ENCODE measurements at regions not wholly inside any gene's neighbourhood (a gene's known extent, or its start where the extent isn't known, plus 50 kb on each side); places are given as distances from the start of the nearest gene placed in this dataset.
"Not testable (repeated sequence)": the region's sequence is repeated elsewhere in the genome, so short reads cannot be mapped to it uniquely, and the experiment has no call there.

DNA sequence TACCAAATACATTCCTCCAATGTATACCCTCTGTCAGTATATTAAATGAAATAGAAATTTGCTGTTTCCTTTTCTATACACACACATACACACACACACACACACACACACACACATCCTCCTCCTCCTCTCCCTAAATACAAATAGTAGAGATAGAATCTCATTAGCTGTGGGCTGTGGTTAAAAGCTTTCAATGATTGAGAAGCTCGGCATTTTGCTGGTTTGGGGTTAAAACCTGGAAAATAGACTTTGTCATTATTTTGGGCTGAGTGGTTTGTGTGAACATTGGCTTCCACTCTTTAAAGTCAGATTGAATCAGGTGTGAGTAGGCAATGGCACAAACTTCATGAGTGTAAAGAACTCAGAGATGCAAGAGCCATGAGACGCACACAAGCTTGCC lies 596.0 kb downstream of the XPNPEP1 start:
- no peak for DNase-seq (ENCODE audit: low read depth)
- H3K9me3 ChIP-seq (ENCODE audit: control insufficient read depth, low read length), result no peaks in the 10 kb centered on the region
- no peaks in the 10 kb centered on the region for H3K4me1 ChIP-seq (ENCODE audit: control insufficient read depth, insufficient read depth, low read length)
- H3K4me3 ChIP-seq (ENCODE audit: low read length), result no peak overlapping the region
- H3K36me3 ChIP-seq (ENCODE audit: control insufficient read depth, insufficient read depth, low read length, severe bottlenecking), result no peaks in the 10 kb centered on the region
- no peaks in the 10 kb centered on the region for H3K27me3 ChIP-seq (replicated peaks; ENCODE audit: control insufficient read depth, insufficient read depth, low read length)
- H3K9ac ChIP-seq (ENCODE audit: low read length), result no peak overlapping the region

DNA sequence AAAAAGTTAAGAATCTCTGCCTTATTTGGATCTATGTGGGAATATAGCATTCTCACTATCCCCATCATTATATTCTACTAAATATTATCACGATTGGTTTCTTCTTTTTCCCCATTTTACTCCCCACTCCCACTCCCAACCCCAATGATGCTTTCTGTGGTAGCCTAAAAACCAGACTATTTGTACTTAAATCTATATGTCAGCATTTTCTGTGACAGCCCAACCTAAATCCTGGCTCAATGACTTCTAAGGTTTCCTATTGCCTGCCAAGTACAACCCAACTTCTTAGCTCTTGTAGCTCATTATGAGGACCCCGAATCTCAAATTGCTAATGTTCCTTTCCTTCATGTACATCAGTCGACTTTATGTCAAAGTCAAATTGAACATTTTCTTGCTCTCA lies 598.6 kb downstream of the XPNPEP1 start:
- no peaks in the 10 kb centered on the region for H3K27me3 ChIP-seq (replicated peaks; ENCODE audit: control insufficient read depth, insufficient read depth, low read length)
- H3K4me3 ChIP-seq (ENCODE audit: low read length), result no peak overlapping the region
- no peaks in the 10 kb centered on the region for H3K36me3 ChIP-seq (ENCODE audit: control insufficient read depth, insufficient read depth, low read length, severe bottlenecking)
- no peak for DNase-seq (ENCODE audit: low read depth)
- no peaks in the 10 kb centered on the region for H3K4me1 ChIP-seq (ENCODE audit: control insufficient read depth, insufficient read depth, low read length)
- H3K9ac ChIP-seq (ENCODE audit: low read length), result no peak overlapping the region
- no peaks in the 10 kb centered on the region for H3K9me3 ChIP-seq (ENCODE audit: control insufficient read depth, low read length)

DNA sequence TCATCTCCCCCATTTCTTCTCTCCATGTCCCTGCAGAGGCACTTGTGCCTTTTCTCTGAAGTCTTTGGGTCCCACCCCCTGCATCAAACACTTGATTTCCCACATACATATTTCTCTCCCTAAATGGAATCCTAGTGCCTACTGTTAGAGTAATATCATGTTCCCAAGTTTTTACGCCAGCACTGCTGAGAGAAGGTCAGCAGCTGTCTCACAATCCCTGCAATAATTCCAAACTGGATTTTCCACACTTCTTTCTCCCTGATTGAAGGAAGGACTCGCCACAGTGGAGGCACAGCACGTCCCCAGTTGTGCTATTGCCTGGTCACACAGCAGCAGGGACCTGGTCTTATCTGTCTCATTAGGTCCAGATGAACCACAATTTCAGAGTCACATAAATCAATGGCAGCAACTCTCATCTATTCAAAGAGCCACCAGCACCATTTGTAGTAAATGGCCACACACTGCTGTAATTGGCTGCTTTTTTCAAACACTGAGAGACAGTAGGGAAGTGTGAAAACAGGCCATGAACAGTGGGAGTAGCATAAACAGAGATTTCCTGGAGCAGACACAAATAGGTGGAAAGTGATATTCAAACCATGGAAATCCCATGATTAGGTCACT lies 605.5 kb downstream of the XPNPEP1 start:
- Histone ChIP-seq H3K4me1 (ENCODE audit: control insufficient read depth, insufficient read depth, low read length) (no peaks in the 10 kb centered on the region), H3K4me3 (ENCODE audit: low read length) (no peak overlapping the region), H3K9me3 (ENCODE audit: control insufficient read depth, low read length) (no peaks in the 10 kb centered on the region), H3K27me3 (replicated peaks; ENCODE audit: control insufficient read depth, insufficient read depth, low read length) (no peaks in the 10 kb centered on the region), H3K9ac (ENCODE audit: low read length) (no peak overlapping the region), H3K36me3 (ENCODE audit: control insufficient read depth, insufficient read depth, low read length, severe bottlenecking) (no peaks in the 10 kb centered on the region)
- DNase-seq (ENCODE audit: low read depth), result no peak

DNA sequence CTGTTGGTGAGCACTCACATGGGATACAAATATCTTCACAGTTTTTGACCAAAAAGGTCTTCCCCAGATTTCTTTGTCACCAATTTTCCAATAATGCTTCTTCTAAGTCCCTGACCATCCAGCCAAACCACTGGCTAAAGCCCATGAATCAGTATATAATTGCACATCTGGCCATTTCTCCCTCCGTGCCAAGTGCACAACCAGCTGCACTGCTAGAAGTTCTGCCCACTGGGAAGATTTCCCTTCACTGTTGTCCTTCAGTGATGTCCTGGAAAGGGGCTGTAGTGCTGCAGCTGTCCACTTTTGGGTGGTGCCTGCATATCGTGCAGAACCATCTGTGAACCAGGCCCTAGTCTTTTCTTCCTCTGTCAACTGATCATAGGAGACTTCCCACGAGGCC lies 609.3 kb downstream of the XPNPEP1 start:
- H3K4me1 ChIP-seq (ENCODE audit: control insufficient read depth, insufficient read depth, low read length); H3K27me3 ChIP-seq (replicated peaks; ENCODE audit: control insufficient read depth, insufficient read depth, low read length); H3K36me3 ChIP-seq (ENCODE audit: control insufficient read depth, insufficient read depth, low read length, severe bottlenecking); H3K9me3 ChIP-seq (ENCODE audit: control insufficient read depth, low read length); DNase-seq (ENCODE audit: low read depth); H3K9ac ChIP-seq (ENCODE audit: low read length); H3K4me3 ChIP-seq (ENCODE audit: low read length): not testable (repeated sequence)

DNA sequence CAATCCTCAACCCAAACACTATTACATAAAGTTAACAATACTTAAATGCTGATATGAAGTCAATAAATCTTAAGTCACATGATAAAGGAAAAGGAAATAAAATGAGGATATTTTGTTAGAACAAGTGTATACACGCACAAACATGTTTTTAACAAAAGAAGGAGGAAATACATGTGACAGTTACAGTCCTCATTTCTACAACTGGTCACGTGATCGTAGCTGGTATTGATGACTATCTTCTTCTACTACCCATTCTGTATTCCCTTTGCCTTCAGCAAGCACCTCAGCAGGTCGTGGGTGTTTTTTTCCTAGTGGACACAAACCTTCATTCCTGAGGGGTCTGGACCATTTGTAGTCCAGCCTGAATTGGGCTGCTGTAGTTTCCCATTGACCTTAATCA lies 610.8 kb downstream of the XPNPEP1 start:
- not testable (repeated sequence) for H3K36me3 ChIP-seq (ENCODE audit: control insufficient read depth, insufficient read depth, low read length, severe bottlenecking); H3K27me3 ChIP-seq (replicated peaks; ENCODE audit: control insufficient read depth, insufficient read depth, low read length); H3K4me1 ChIP-seq (ENCODE audit: control insufficient read depth, insufficient read depth, low read length); H3K9me3 ChIP-seq (ENCODE audit: control insufficient read depth, low read length); H3K9ac ChIP-seq (ENCODE audit: low read length); DNase-seq (ENCODE audit: low read depth); H3K4me3 ChIP-seq (ENCODE audit: low read length)

DNA sequence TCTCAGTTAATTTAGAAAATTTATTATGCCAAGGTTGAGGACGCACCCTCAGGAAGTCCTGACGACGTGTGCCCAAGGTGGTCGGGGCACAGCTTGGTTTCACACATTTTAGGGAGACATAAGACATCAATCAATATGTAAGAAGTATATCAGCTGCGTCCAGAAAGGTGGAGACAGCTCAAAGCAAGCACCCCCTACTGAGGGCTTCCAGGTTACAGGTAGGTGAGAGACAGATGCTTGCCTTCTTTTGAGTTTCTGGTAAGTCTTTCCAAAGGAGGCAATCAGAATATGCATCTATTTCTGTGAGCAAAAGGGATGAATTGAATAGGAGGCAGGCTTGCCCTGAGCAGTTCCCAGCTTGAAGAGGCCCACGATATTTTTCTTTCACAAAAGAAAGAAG lies 614.3 kb downstream of the XPNPEP1 start:
- H3K36me3 ChIP-seq (ENCODE audit: control insufficient read depth, insufficient read depth, low read length, severe bottlenecking), result no peaks in the 10 kb centered on the region
- no peak overlapping the region for H3K9ac ChIP-seq (ENCODE audit: low read length)
- no peaks in the 10 kb centered on the region for H3K4me1 ChIP-seq (ENCODE audit: control insufficient read depth, insufficient read depth, low read length)
- H3K9me3 ChIP-seq (ENCODE audit: control insufficient read depth, low read length), result no peaks in the 10 kb centered on the region
- no peak for DNase-seq (ENCODE audit: low read depth)
- no peaks in the 10 kb centered on the region for H3K27me3 ChIP-seq (replicated peaks; ENCODE audit: control insufficient read depth, insufficient read depth, low read length)
- no peak overlapping the region for H3K4me3 ChIP-seq (ENCODE audit: low read length)

DNA sequence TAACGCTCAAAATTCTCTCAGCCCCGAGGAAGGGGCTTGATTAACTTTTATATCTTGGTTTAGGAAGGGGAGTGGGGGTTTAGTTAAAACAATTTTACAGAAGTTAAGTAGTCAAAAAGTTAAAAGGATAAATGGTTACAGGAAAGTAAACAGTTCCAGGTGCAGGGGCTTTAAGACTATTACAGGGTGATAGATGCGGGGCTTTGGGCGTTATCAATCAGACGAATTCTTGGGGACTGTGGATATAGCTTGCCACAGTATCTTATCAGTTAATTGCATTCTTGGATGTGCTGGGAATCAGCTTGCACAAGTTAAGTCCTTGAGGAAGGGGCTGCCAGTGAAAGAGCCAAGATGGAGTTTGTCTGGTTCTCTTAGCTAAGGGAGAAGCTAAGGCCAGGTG lies 616.2 kb downstream of the XPNPEP1 start:
- not testable (repeated sequence) for H3K9me3 ChIP-seq (ENCODE audit: control insufficient read depth, low read length); DNase-seq (ENCODE audit: low read depth); H3K27me3 ChIP-seq (replicated peaks; ENCODE audit: control insufficient read depth, insufficient read depth, low read length); H3K4me1 ChIP-seq (ENCODE audit: control insufficient read depth, insufficient read depth, low read length); H3K9ac ChIP-seq (ENCODE audit: low read length); H3K36me3 ChIP-seq (ENCODE audit: control insufficient read depth, insufficient read depth, low read length, severe bottlenecking); H3K4me3 ChIP-seq (ENCODE audit: low read length)

DNA sequence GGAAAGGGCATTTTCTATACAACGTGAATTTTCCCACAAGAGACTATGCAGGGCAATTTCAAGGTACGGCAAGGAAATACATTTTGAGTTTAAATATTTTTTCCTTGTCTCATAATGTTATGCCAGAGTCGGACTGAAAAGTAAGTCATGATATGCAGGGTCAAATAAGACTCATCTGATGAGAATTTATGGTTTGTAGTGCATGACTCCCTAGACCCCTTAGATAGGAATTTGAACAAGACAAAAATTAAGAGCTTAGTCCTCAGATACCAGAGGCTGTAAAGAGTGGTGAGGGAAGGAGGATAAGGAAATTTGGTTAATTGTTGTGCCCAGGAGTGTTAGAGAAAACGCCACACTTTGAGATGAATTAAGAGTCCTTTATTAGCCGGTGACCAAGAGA lies 616.6 kb downstream of the XPNPEP1 start:
- no peak for DNase-seq (ENCODE audit: low read depth)
- H3K36me3 ChIP-seq (ENCODE audit: control insufficient read depth, insufficient read depth, low read length, severe bottlenecking), result no peaks in the 10 kb centered on the region
- H3K4me3 ChIP-seq (ENCODE audit: low read length), result no peak overlapping the region
- H3K4me1 ChIP-seq (ENCODE audit: control insufficient read depth, insufficient read depth, low read length), result no peaks in the 10 kb centered on the region
- no peaks in the 10 kb centered on the region for H3K9me3 ChIP-seq (ENCODE audit: control insufficient read depth, low read length)
- no peak overlapping the region for H3K9ac ChIP-seq (ENCODE audit: low read length)
- no peaks in the 10 kb centered on the region for H3K27me3 ChIP-seq (replicated peaks; ENCODE audit: control insufficient read depth, insufficient read depth, low read length)

DNA sequence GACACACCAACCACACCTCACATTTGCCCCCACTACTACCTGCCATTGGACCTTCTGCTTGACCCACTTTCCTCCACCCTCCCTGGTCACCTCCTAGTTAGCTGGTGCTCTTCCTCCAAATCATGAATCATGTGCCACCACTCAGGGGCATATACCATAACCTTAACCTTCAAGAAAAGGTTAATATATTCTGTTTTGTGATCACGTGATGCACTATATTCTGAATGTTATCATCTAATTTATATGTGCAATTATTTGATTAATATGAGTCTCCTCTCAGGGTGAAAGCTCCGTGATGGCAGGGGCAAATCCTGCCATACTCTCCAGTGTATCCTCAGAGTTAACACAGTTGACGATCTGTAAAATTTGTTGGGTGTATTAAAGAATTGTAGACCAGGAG lies 635.5 kb downstream of the XPNPEP1 start:
- Histone ChIP-seq H3K4me3 (ENCODE audit: low read length) (no peak overlapping the region), H3K9me3 (ENCODE audit: control insufficient read depth, low read length) (no peaks in the 10 kb centered on the region), H3K36me3 (ENCODE audit: control insufficient read depth, insufficient read depth, low read length, severe bottlenecking) (no peaks in the 10 kb centered on the region), H3K4me1 (ENCODE audit: control insufficient read depth, insufficient read depth, low read length) (peaks cover 4% of the 10 kb centered on the region), H3K9ac (ENCODE audit: low read length) (no peak overlapping the region), H3K27me3 (replicated peaks; ENCODE audit: control insufficient read depth, insufficient read depth, low read length) (no peaks in the 10 kb centered on the region)
- DNase-seq (ENCODE audit: low read depth), result no peak

DNA sequence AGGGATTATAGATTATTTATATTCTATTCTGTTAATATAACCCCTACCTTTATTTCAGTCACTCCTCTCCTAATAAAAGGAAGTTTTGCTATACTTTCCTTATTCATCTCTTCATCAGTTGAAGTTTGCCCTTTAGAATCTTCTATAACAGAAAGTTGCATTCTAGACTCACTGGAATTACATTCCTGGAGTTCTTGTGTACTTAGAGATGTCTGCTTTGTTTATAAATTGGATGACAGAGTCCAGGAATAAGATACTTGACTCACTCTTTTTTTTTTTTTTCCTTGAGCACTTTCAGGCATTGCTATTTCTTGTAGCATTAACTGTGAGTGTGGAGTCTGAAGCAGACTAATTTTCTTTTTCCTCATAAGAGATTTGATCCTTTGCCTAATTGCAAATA lies 640.8 kb downstream of the XPNPEP1 start:
- Histone ChIP-seq H3K9ac (ENCODE audit: low read length) (no peak overlapping the region), H3K27me3 (replicated peaks; ENCODE audit: control insufficient read depth, insufficient read depth, low read length) (no peaks in the 10 kb centered on the region), H3K36me3 (ENCODE audit: control insufficient read depth, insufficient read depth, low read length, severe bottlenecking) (no peaks in the 10 kb centered on the region), H3K4me3 (ENCODE audit: low read length) (no peak overlapping the region), H3K9me3 (ENCODE audit: control insufficient read depth, low read length) (no peaks in the 10 kb centered on the region), H3K4me1 (ENCODE audit: control insufficient read depth, insufficient read depth, low read length) (peaks cover 8% of the 10 kb centered on the region)
- peak; percentile 85 for DNase-seq (ENCODE audit: low read depth)

DNA sequence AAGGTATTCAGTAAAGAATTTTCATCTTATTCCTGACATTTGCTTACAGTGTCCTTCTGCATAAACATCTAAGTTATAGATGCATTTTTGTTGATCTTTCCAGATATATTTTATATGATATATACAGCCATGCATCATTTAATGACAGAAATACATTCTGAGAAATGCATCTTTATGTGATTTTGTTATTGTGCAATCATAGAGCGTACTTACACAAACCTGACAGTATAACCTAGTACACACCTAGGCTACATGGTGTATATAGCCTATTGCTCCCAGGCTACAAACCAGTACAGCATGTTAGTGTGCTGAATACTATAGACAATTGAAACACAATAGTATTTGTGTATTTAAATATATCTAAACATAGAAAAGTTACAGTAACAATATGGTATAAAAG lies 642.0 kb downstream of the XPNPEP1 start:
- Histone ChIP-seq H3K36me3 (ENCODE audit: control insufficient read depth, insufficient read depth, low read length, severe bottlenecking) (no peaks in the 10 kb centered on the region), H3K9ac (ENCODE audit: low read length) (no peak overlapping the region), H3K4me1 (ENCODE audit: control insufficient read depth, insufficient read depth, low read length) (peaks cover 8% of the 10 kb centered on the region), H3K4me3 (ENCODE audit: low read length) (no peak overlapping the region), H3K27me3 (replicated peaks; ENCODE audit: control insufficient read depth, insufficient read depth, low read length) (no peaks in the 10 kb centered on the region), H3K9me3 (ENCODE audit: control insufficient read depth, low read length) (no peaks in the 10 kb centered on the region)
- no peak for DNase-seq (ENCODE audit: low read depth)

DNA sequence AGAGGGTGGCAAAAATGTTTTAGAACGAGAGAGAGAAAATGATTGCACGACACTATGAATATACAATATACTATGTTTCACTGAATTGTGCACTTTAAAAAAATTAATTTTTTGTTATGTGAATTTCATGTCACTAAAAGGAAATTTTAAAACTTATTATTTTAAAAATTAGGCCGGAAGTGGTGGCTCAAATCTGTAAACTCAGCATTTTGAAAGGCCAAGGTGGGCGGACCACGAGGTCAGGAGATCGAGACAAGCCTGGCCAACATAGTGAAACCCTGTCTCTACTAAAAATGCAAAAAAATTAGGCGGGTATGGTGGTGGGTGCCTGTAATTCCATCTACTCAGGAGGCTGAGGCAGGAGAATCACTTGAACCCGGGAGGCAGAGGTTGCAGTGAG lies 642.5 kb downstream of the XPNPEP1 start:
- H3K36me3 ChIP-seq (ENCODE audit: control insufficient read depth, insufficient read depth, low read length, severe bottlenecking), result no peaks in the 10 kb centered on the region
- no peak for DNase-seq (ENCODE audit: low read depth)
- H3K4me1 ChIP-seq (ENCODE audit: control insufficient read depth, insufficient read depth, low read length), result peaks cover 8% of the 10 kb centered on the region
- no peak overlapping the region for H3K4me3 ChIP-seq (ENCODE audit: low read length)
- H3K27me3 ChIP-seq (replicated peaks; ENCODE audit: control insufficient read depth, insufficient read depth, low read length), result no peaks in the 10 kb centered on the region
- no peak overlapping the region for H3K9ac ChIP-seq (ENCODE audit: low read length)
- H3K9me3 ChIP-seq (ENCODE audit: control insufficient read depth, low read length), result no peaks in the 10 kb centered on the region

Measured in adipocyte (in vitro differentiated cells).